ENCODE measurements at regions not wholly inside any gene's neighbourhood (a gene's known extent, or its start where the extent isn't known, plus 50 kb on each side); places are given as distances from the start of the nearest gene placed in this dataset.

GRCh38 chr3:153572165-153572564 is 410.1 kb downstream of the RAP2B start:
- no peak for TF ChIP-seq CTCF (IDR thresholded peaks at IDR 0.05)

- TF ChIP-seq CTCF (IDR thresholded peaks at IDR 0.05), result no peak
Observed at GRCh38 chr3:153572654-153573053, 410.6 kb downstream of the RAP2B start.

GRCh38 chr3:153573481-153573880 is 411.5 kb downstream of the RAP2B start:
- TF ChIP-seq CTCF (IDR thresholded peaks at IDR 0.05), result no peak

- TF ChIP-seq CTCF (IDR thresholded peaks at IDR 0.05), result no peak
Observed at GRCh38 chr3:153574445-153574844, 412.4 kb downstream of the RAP2B start.

- TF ChIP-seq CTCF (IDR thresholded peaks at IDR 0.05), result no peak
Observed at GRCh38 chr3:153577059-153577736, 415.2 kb downstream of the RAP2B start.

- TF ChIP-seq CTCF (IDR thresholded peaks at IDR 0.05), result no peak
Observed at GRCh38 chr3:153578046-153578445, 416.0 kb downstream of the RAP2B start.

GRCh38 chr3:153590051-153590450 is 428.0 kb downstream of the RAP2B start:
- no peak for TF ChIP-seq CTCF (IDR thresholded peaks at IDR 0.05)

All from LNCAP (cell line).